K562 (cell line): ENCODE measurements at regions not wholly inside any gene's neighbourhood (a gene's known extent, or its start where the extent isn't known, plus 50 kb on each side); places are given as distances from the start of the nearest gene placed in this dataset.

Source experiments
- ATAC-seq: fragments of 200-7000 bp; cut with Tn5 transposase; 3 replicates; pipeline ENCODE4 v1.9.1; 2020; ENCODE audit warnings: moderate library complexity
- BruUV-seq: library from RNA; stranded (reverse); fragments of 400-500 nt; replicated peaks from 2 replicates; lab custom pipeline; 2021; lab: Mats Ljungman, UMichigan
- CTCF ChIA-PET: fragments of 300-600 bp; formaldehyde crosslinking; extraction: SDS; loops from one replicate; lab custom pipeline; 2021; ENCODE audit warnings: low intra/inter-chr PET ratio; lab: Yijun Ruan, JAX
- POLR2A ChIA-PET: fragments of 300-600, 350-650 bp; sonication (Branson Sonifier 250); formaldehyde crosslinking; extraction: SDS; loops from one replicate; lab custom pipeline; 2021; ENCODE audit warnings: antibody characterized with exemption, inconsistent platforms; lab: Yijun Ruan, JAX
- DNase-seq, 4 experiments: peaks; one replicate each; pipeline versions ENCODE4 v3.0.0 to v3.0.0-alpha.2; 2011 to 2018; ENCODE audit warnings: low spot score in 3 of 4, mixed read lengths in 3 of 4; ENCODE audit errors: extremely low read depth in 1 of 4
- FAIRE-seq: peaks from 2 replicates; lab custom pipeline; 2011; peaks lifted over from hg19 to GRCh38; lab: Jason Lieb, UNC
- H2AFZ ChIP-seq: 2 replicates; pipeline ENCODE4 v1.6.0; 2011; ENCODE audit warnings: low read depth, low read length, control low read depth, inconsistent platforms
- H3K27ac ChIP-seq: fragments of 200-600 bp; 3 replicates; pipeline ENCODE4 v1.8.0; 2011; ENCODE audit warnings: low read depth, mild to moderate bottlenecking, control low read depth, inconsistent platforms, low read length, moderate library complexity, mixed read lengths; ENCODE audit errors: extremely low read depth
- H3K27me3 ChIP-seq, 2 experiments: fragments of 300-600 bp in 1 of 2; 2 replicates in 1 of 2; 3 replicates in 1 of 2; pipeline versions ENCODE4 v1.6.0 to v1.8.0; 2011; ENCODE audit warnings: inconsistent platforms in 2 of 2, low read length in 2 of 2, mild to moderate bottlenecking in 1 of 2, mixed read lengths in 1 of 2, moderate library complexity in 1 of 2; ENCODE audit not compliant: control insufficient read depth in 2 of 2, insufficient read depth in 2 of 2
- H3K36me3 ChIP-seq: fragments of 300-600 bp; 3 replicates; pipeline ENCODE4 v1.8.0; 2011; ENCODE audit warnings: mild to moderate bottlenecking, low read length, inconsistent platforms; ENCODE audit not compliant: control insufficient read depth, insufficient read depth
- H3K4me1 ChIP-seq, 2 experiments: fragments of 200-600 bp in 1 of 2; replicated peaks in 1 of 2; 2 replicates in 1 of 2; 3 replicates in 1 of 2; pipeline versions ENCODE4 v1.5.1 to v1.8.0; 2011; ENCODE audit warnings: inconsistent platforms in 2 of 2, low read length in 2 of 2, mild to moderate bottlenecking in 1 of 2, mixed read lengths in 1 of 2, moderate library complexity in 1 of 2; ENCODE audit not compliant: control insufficient read depth in 2 of 2, insufficient read depth in 2 of 2
- H3K4me2 ChIP-seq: 2 replicates; pipeline ENCODE4 v1.6.1; 2011; ENCODE audit warnings: low read length, control low read depth, inconsistent platforms, mixed read lengths; ENCODE audit not compliant: insufficient read depth
- H3K4me3 ChIP-seq: fragments of 200-600 bp; sonication (generic), shearing (Covaris generic); 2 replicates; pipeline ENCODE4 v1.5.1; 2016; ENCODE audit warnings: control low read depth, inconsistent platforms
- H3K79me2 ChIP-seq: fragments of 200-600 bp; 3 replicates; pipeline ENCODE4 v1.8.0; 2011; ENCODE audit warnings: low read length, inconsistent platforms; ENCODE audit not compliant: control insufficient read depth, insufficient read depth
- H3K9ac ChIP-seq, 2 experiments: 2 replicates each; pipeline versions ENCODE4 v1.6.0 to v1.6.1; 2011; ENCODE audit warnings: low read depth in 2 of 2, low read length in 2 of 2, control low read depth in 1 of 2, inconsistent platforms in 1 of 2, mild to moderate bottlenecking in 1 of 2, mixed read lengths in 1 of 2; ENCODE audit not compliant: insufficient read depth in 1 of 2
- H3K9me1 ChIP-seq: one replicate; pipeline ENCODE4 v1.6.0; 2011; ENCODE audit warnings: inconsistent platforms, mild to moderate bottlenecking, low read length, moderate library complexity; ENCODE audit not compliant: control insufficient read depth, insufficient read depth
- H3K9me3 ChIP-seq: replicated peaks from 2 replicates; pipeline ENCODE4 v1.5.1; 2011; ENCODE audit warnings: low read depth, low read length, inconsistent platforms; ENCODE audit not compliant: control insufficient read depth, insufficient read depth
- H4K20me1 ChIP-seq: replicated peaks from 2 replicates; pipeline ENCODE4 v1.6.1; 2011; ENCODE audit warnings: low read length, inconsistent platforms, mixed read lengths; ENCODE audit not compliant: control insufficient read depth, insufficient read depth
- ATF7 ChIP-seq: fragments of 450-650 bp; IDR thresholded peaks from 2 replicates; pipeline ENCODE4 v1.7.1; 2014; ENCODE audit warnings: mild to moderate bottlenecking, moderate library complexity
- ETV1 ChIP-seq: fragments of 450-650 bp; conservative IDR thresholded peaks from 2 replicates; pipeline ENCODE4 v1.6.1; 2016; ENCODE audit warnings: missing genetic modification characterization, control low read depth, low read depth, missing compliant biosample characterization
- HINFP ChIP-seq: fragments of 450-650 bp; conservative IDR thresholded peaks from 2 replicates; pipeline ENCODE4 v1.6.1; 2016; ENCODE audit warnings: missing genetic modification characterization, low read depth, mild to moderate bottlenecking, control low read depth, missing compliant biosample characterization
- KDM2B ChIP-seq: fragments of 250-450 bp; sonication (Bioruptor Pico); IDR thresholded peaks from 2 replicates; pipeline ENCODE4 v1.8.0; 2021; ENCODE audit warnings: mild to moderate bottlenecking, moderate library complexity
- KLF6 ChIP-seq: fragments of 250-450 bp; sonication (Bioruptor Pico); IDR thresholded peaks from 2 replicates; pipeline ENCODE4 v1.4.0; 2020; ENCODE audit warnings: mild to moderate bottlenecking, moderate library complexity, borderline replicate concordance
- SMAD4 ChIP-seq: fragments of 250-450 bp; sonication (Bioruptor Pico); conservative IDR thresholded peaks from 2 replicates; pipeline ENCODE4 v1.8.0; 2021; ENCODE audit warnings: inconsistent platforms, mild to moderate bottlenecking, moderate library complexity
- SPI1 ChIP-seq: IDR thresholded peaks from 2 replicates; pipeline ENCODE4 v1.6.1; 2011; ENCODE audit warnings: low read depth, low read length, control low read depth, borderline replicate concordance
- SRSF3 ChIP-seq: fragments of 200-400 bp; formaldehyde crosslinking; IDR thresholded peaks from 2 replicates; pipeline ENCODE4 v1.6.1; 2016; ENCODE audit warnings: mild to moderate bottlenecking, low read length, moderate library complexity; ENCODE audit not compliant: insufficient read depth
- ZBTB17 ChIP-seq: fragments of 450-650 bp; formaldehyde crosslinking; IDR thresholded peaks from 2 replicates; pipeline ENCODE4 v1.4.0; 2020; ENCODE audit warnings: mild to moderate bottlenecking
- ZEB2 ChIP-seq: fragments of 450-650 bp; IDR thresholded peaks from 2 replicates; pipeline ENCODE4 v1.6.1; 2016
- ZNF318 ChIP-seq, 2 experiments: fragments of 450-650 bp; IDR thresholded peaks; 2 replicates each; pipeline ENCODE4 v1.6.1; 2016; ENCODE audit warnings: mild to moderate bottlenecking in 2 of 2, borderline replicate concordance in 1 of 2, low read depth in 1 of 2, moderate library complexity in 1 of 2
- ZNF586 ChIP-seq: fragments of 450-650 bp; formaldehyde crosslinking; conservative IDR thresholded peaks from 2 replicates; pipeline ENCODE4 v1.4.0; 2020; ENCODE audit warnings: mild to moderate bottlenecking, moderate library complexity
- WGBS: fragments of 100-300 bp; shearing (Covaris generic); methylation state at CpG from one replicate; pipeline ENCODE4 v1.1.6; 2016; ENCODE audit warnings: low coverage, mixed read lengths; ENCODE audit not compliant: insufficient coverage; ENCODE audit errors: missing lambda C conversion rate; 5-methylcytosine and 5-hydroxymethylcytosine counted together
- in situ Hi-C: fragments of 300-500 bp; cut with MboI; formaldehyde crosslinking; loops from 4 replicates; pipeline ENCODE4 v1.15.0; 2018; ENCODE audit warnings: inconsistent platforms, mixed read lengths
- intact Hi-C: fragments of 100-400 bp; cut with micrococcal nuclease; formaldehyde crosslinking; loops from 2 replicates; pipeline ENCODE4 v1.14.2; 2022

- H3K27me3 ChIP-seq, result no peaks in the 10 kb centered on the region
- in situ Hi-C loops (no loop called here), intact Hi-C loops (no loop called here)
- no TSS peak for BruUV-seq
- no peak overlapping the region for H3K4me3 ChIP-seq
- H4K20me1 ChIP-seq, result no peaks in the 10 kb centered on the region
- peaks cover 8 to 31% of the 10 kb centered on the region in 2 experiments for H3K4me1 ChIP-seq
- no peaks in the 10 kb centered on the region for H3K9me1 ChIP-seq
- H3K79me2 ChIP-seq, result no peaks in the 10 kb centered on the region
- ATAC-seq, result peak; percentile 59
- H3K9me3 ChIP-seq, result no peaks in the 10 kb centered on the region
- peak overlapping the region in 1 of 2 experiments; percentile 28; a peak in 2 of 4 replicates for H3K9ac ChIP-seq
- WGBS, result 48% methylated on average over 5 of the region's 5 CpGs
- H3K27ac ChIP-seq, result peak overlapping the region; percentile 66
- CTCF ChIA-PET, result no interaction called here
- POLR2A ChIA-PET, result interaction anchor here (0.7 to 1.9 kb wide), 3 partner anchors 11 to 29 kb away, joined by 3 to 5 read pairs (median 3); no protein-coding TSS in a partner anchor
- DNase-seq, result peak in 2 of 4 experiments; percentile 9 to 20
- H3K36me3 ChIP-seq, result no peaks in the 10 kb centered on the region
- no peak for FAIRE-seq
- H3K4me2 ChIP-seq, result peak overlapping the region; percentile 67
- H2AFZ ChIP-seq, result peak overlapping the region; percentile 87
- TF ChIP-seq ZNF586 (CRISPR knock-in tag) (no peak), KDM2B (CRISPR knock-in tag) (no peak), ZNF318 (IDR thresholded peaks at IDR 0.05; ENCODE audit: borderline replicate concordance in 1 of 2, low read depth in 1 of 2) (no peak), SRSF3 (no peak), ETV1 (tag) (peak; percentile 37; the same call in 1 of the 2 replicates), HINFP (tag) (0 out of 2 replicates have a peak, but pooled peaks have one; percentile 30), SMAD4 (CRISPR knock-in tag) (0 out of 2 replicates have a peak, but pooled peaks have one; percentile 39), KLF6 (0 out of 2 replicates have a peak, but pooled peaks have one; percentile 13), ZEB2 (peak; percentile 69; the same call in 1 of the 2 replicates), ATF7 (0 out of 2 replicates have a peak, but pooled peaks have one; percentile 32), ZBTB17 (CRISPR knock-in tag) (no peak), SPI1 (peak; percentile 38; the same call in 1 of the 2 replicates)
Measured at GRCh38 chr17:37827905-37828650, 83.2 kb upstream of the HNF1B start.
